NCI-H1436 treated with DMSO at 0.1 percent for 48 hours (cell line): ENCODE measurements at regions not wholly inside any gene's neighbourhood (a gene's known extent, or its start where the extent isn't known, plus 50 kb on each side); places are given as distances from the start of the nearest gene placed in this dataset.
"Not testable (repeated sequence)": the region's sequence is repeated elsewhere in the genome, so short reads cannot be mapped to it uniquely, and the experiment has no call there.

ENCODE experiments used
- DNase-seq: peaks from one replicate; lab custom pipeline; 2025; lab: John Stamatoyannopoulos, UW

DNA sequence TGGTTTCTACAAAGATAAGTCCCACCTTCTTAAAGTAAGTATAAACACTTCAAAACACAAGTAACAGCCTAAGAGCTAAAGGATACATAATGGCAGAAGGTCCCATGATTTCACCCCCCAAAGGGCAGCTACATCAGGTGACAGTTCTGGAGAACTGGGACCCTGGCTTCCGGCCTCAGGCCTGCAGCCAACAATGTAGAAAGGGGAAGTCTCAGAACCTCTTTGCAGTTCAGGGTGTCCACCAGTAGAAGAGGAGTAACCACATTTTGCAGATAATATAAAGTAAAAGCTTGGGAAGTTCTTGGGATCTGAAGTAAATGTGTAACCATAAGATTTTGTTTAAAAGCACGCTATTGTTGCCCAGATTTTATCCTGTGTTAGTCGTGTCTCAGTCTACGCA lies 267.4 kb upstream of the VLDLR start:
- no peak for DNase-seq

DNA sequence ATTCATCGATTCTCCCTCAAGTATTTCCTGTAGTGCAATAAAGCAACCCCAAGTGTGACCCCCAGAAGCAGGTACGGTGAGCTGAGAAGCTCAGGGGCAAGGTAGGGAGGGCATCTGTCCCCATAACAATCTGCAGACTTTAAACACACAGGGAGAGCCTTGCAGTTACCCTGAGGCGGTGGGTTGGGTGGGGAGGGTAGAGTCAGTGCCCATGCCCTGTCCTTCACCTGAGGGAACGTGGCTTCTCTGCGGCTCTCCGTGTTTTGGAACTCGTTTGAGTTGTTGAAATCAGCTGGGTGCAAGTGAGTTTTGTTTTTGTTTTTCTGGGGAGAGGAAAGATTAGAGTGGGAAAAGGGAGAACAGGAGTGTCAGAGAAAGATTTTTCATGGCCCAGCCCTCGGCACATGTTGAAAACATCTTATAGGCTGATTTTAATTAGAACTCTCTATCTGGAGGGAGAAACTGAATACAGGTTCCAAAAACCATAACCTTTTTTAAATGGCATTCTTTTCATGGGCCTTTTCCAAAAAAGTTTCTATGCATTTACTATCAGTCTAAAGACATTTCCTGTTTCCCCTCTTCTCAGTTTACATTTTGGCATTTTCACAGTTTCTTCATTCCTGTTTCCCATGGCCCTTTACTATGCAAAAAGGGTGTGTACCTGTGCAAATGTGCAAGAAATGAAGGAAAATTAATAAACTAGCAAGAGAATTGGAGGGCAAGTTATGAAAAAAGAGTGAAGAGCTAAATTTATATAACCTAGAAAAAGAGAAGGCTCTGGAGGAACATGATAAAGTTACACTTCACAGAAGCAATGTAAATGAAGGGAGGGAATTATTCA lies 266.5 kb upstream of the VLDLR start:
- no peak for DNase-seq

DNA sequence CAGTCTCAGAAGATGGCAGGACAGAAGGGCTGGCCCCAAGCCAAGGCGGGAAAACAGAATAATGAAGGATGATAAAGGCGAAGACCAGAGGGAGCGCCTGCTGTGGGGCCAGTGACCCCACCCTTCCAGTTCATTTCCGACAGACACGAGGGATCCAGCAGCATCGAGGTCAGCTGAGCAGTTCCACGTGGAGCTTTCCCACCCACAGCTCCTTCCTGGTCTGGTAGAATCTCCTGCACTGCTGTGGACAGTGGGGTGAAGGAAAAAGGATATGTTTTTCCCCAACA lies 265.9 kb upstream of the VLDLR start:
- DNase-seq, result no peak

DNA sequence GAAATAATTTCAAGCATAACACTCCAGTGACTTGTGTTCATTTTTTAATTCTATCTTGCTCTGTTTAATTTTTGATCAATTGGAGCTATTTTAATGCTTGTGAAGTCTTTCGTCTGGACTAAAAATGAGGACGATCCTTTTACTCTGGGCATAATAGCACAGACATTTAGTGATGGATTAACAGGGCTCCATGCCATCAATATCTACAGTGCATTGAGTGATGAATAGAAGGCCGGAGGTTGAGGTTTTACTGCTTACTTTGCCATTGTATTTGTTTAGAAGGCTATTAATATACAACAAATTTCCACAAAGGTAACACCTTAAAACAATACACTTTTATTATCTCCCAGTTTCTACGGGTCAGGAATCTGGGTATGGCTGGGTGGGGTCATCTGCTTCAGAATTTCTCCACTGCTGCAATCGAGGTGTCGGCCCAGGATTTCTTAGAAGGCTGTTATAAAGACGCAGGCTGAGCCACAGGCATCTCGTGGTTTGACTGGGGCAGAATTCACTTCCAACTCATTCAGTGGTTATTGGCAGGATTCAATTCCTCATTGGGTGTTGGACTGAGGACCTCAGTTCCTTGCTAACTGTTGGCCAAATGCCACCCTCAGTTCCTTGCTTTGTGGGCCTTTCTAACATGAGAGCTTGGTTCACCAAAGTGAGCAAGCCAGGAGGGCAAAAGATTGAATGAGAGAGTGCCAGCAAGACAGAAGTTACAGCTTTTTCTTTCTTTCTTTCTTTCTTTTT lies 265.4 kb upstream of the VLDLR start:
- DNase-seq, result no peak

DNA sequence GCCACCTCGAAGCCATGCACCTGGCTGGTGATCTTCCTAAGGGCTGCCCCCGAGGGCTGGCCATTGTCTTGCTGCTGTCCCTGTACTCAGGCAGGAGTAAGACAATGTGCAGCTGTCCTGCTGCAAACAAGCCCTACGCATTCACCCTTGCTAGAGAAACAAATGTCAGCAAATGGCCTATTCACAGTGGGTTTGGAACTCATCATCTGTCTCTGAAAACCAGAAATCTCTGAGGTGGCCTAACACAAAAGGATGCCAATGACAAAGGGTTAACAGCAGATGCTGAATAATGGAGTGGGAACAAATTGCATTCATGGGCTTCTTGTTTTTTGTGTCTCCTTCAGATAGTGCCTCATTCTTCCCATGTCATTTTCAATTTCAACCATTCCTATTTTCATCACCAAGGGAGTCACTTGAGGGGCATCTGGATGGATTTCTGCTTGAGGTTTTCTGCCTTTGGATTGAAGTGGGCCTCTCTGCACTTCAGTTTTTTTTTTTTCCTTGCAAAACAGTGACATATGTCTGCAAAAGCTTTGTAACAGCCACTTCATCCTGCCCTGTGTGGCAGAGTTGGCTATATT lies 261.6 kb upstream of the VLDLR start:
- no peak for DNase-seq

DNA sequence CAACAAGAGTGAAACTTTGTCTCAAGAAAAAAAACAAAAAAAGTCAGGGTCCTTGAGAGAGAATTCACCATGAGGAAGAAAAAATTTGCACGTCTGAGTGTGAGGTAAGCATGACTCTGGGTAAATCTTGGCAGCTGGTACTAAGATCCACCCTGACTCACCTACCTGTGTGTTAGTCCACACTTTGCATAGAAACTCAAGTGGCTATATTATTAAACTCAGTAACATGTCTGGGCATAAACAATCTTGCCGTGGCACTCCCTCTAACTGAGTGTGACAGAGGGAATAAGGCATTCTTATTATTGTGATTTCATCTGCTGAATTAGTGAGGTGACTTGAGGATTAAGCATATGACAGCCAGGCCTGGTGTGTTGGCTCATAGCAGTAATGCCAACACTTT lies 259.4 kb upstream of the VLDLR start:
- DNase-seq, result no peak

DNA sequence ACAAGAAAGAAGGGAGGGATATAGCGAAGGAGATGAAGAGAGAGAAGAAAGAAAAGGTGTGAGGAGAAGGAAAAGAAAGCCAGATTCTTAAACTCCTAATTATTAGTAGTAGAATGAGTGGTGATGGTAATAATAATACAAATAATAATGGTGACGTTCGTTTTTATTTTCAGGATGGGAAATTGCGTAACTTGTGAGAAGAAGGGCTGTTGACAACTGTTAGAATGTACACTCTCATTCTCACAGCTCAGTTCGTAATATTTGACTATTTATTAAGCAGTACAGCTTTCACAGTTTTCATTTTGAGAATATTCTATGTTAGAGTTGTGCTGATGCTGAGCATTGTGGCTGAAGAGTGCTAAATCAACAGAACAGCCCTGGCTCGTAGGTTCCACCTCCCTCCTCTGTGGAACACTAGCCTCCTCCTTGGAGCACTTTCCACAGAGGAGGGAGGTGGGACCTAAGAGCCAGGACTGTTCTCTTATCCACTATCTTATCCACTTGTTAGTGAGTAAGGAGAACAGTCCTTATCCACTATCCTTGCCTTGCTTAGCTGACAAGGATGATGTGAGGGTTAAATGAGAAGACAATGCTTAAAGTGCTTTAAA lies 258.3 kb upstream of the VLDLR start:
- DNase-seq, result no peak

DNA sequence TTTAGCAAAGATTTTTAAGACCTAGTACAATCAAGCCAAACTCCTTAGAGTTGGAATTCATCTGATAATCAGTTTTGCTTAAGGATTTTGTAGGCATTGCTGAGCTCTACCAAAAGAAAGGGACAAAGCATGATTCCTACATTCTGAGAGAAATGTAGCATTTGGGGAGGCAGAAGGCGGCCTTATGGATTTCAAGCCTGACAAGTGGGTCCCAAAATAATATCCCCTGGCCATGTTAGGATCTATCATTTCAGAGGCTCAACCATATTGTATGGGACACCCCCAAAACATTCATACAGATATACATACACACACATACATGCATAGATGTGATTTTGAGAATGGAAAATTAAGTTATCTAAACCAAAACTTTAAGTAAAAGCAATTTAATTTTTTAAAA lies 257.8 kb upstream of the VLDLR start:
- DNase-seq, result no peak

DNA sequence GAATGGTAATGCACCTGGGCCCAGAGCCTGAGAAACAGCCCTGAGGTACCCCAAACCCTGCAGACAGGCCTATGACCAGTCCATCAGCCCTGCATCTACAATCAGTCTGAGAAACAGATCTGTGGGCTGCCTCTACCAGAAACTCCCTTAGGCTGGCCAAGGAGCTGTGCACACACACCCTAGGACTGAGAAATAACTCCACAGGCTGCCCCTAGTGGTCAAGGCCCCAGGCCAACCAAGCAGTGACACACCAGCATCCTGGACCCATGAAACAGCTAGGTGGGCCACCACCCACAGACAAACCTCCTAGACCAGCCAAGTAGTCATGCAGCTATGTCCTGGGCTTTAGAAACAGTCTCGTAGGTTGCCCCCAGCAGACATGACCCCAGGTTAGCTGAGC lies 253.6 kb upstream of the VLDLR start:
- DNase-seq, result no peak

DNA sequence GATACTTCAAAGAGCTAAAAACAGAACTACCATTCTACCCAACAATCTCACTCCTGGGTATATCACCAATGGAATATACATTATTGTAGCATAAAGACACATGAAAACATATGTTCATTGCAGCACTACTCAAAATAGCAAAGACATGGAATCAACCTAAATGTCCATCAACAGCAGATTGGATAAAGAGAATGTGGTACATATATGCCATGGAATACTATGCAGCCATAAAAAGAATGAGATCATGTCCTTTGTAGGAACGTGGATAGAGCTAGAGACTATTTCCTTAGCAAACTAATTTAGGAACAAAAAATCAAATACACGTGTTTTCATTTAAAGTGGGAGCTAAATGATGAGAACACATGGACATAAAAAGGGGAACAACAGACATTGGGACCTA lies 247.9 kb upstream of the VLDLR start:
- no peak for DNase-seq

DNA sequence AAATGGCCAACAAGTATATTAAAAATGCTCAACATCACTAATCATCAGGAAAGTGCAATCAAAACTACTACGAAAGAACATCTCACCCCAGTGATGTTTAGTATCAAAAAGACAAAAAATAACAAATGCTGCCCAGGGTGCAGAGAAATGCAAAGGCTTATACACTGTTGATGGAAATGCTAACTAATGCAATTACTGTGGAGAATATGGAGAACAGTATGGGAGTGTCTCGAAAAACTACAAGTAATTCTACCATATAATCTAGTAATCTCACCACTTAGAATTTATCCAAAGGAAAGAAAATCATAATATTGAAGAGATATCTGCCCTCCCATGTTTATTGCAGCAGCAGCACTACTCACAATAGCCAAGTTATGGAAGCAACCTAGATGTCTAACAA lies 246.5 kb upstream of the VLDLR start:
- no peak for DNase-seq

DNA sequence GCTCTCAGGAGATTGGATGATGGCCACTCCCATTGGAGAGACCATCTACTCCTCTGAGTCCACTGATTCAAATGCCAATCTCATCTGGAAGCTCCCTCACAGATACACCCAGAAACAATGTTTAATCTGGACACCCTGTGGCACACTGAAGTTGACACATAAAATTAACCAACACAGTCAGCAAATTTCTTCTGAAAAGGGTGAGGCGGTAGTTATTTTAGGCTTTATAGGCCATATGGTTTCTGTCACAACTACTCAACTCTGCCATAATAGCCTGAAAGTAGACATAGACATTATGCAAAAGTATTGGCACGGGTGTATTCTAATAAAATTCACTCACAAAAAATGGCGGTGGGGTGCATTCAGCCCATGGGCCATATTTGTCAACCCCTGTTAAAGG lies 244.5 kb upstream of the VLDLR start:
- DNase-seq, result no peak

DNA sequence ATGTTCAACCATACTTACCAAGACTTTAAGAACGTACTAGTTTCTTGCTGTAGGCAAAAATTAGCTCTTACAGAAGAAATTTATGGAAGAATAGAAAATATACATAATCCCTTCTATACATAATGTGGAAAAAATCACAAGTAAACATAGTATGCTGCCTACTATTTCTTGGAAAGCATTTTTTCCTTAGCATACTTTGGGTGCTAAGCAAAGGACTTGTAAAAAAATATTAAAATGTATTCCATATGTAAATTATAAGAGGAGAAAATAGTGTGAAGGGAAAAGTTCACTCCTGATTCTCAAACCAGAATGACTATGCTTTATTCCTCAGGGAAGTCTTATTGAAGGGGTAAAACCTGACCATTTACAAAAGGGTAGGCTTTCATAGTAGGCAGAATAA lies 243.8 kb upstream of the VLDLR start:
- no peak for DNase-seq

DNA sequence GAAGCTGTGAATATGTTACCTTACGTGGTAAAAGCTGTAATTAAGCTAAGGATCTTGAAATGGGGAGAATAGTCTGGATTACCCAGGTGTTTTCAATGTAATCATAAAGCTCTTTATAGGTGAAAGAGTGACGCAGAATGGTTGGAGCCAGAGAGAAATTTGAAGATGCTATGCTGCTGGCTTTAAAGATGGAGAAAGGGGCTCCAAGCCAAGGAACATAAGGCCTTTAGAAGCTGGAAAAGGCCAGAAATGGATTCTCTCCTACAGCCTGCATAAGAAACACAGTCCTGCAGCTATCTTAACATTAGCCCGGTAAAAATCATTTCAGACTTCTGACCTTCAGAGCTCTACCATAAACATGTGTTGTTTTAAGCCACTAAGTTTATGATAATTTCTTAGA lies 243.3 kb upstream of the VLDLR start:
- DNase-seq, result peak; percentile 63

DNA sequence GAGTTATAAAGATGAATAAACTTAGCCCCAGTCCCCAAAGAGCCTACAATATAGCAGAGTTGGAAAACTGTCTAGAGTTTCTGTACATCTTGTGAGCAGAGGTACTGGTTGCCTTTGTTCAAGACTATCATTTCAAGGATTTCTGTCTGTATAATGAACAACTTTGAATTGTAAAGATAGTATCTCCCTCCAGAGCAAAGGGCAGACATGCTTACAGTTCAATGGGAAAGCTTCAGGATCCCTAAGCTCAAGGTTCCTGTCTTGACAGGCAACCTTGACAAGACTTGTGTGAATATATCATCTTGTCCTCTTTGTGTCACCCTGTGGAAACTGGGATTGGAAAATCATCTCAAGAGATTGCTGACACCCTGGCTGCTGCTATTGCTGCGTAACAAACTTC lies 242.8 kb upstream of the VLDLR start:
- DNase-seq, result no peak

DNA sequence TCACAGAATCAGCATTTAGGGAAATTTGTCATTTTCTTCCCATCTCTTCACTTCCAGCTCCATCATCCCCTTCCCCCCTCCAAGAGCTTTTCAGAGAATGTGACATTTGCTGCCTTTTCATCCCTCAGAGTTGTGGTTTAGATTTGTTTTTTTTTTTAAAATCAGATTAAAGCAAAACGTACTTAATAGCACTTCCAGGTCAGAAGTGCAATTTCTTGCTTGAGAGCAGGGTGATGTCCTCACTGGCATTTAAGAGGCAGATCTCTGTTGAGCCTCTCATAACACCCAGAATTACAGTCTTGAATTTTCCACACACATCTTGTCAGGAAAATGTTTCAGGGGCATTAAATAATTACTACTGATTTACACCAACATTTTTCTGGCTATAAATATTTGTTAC lies 236.8 kb upstream of the VLDLR start:
- no peak for DNase-seq

DNA sequence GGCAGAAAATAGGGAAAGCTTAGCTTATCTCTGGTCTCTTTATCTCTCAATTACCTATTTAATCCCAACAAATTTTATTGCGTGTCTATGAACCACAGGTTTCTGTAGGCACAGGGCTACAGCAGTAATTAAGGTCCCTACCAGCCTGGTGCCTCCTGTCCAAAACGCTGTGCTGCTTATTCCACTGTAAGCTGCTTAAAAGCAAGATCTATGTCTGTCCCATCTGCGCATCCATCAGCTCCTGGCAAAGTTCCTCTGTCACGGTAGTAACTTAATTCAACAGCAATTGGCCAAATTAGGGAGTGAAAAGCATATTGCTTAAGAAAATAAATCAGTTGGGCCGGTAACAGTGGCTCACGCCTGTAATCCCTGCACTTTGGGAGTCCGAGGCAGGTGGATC lies 235.8 kb upstream of the VLDLR start:
- no peak for DNase-seq

DNA sequence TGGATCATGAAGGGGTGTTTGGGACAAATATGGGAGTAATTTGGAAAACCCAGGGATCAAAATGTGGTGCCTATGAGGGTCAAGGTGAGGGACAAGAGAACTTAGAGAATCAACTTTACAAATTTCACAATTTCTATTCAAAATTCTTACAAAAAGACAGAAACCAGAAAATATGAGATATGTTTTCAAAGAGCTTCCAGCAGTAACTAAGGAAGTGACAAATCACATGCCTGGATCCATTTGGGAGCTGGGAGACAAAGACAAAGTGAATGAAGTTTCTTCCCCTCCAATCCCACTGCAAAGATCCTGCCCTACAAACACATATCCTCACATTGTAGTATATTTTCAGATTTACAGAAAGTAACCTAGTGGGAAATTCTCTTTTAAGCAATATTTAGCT lies 235.0 kb upstream of the VLDLR start:
- DNase-seq, result no peak

DNA sequence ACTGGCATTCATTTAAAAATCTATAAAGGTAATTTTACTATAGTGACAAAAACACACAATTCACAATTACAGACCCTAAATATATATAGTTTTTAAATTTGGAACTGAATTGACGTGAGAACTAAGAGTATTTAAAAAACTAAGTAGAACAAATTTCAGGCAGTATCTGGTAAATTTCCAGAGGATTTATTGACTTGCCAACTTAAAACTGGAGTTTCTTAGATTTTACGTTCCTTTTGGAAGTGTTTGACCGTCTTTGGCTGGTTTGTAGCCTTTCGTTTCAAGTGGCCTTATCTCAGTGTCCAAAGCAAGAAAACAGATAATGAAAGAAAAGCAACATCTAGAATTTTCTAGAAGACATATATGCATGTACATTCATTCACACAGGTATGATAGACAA lies 234.4 kb upstream of the VLDLR start:
- DNase-seq, result no peak

DNA sequence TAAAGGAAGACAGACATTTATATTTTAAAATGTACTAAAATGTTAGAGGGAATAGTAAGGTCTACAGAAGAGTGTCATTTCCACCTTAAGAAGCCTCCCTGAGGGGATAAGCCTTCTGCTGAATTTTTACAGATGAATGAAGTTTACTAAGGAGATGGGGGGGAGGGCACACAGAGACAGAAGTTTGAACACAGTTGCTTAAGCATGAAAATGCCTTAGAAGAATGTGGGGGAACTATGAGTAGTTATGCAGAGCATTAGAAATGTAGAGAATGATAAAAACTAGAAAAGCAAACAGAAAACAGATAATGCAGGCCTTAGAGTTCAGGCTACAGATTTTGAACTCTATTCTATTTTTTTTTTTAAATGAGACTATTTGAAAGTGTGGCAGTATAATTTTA lies 232.2 kb upstream of the VLDLR start:
- DNase-seq, result no peak

DNA sequence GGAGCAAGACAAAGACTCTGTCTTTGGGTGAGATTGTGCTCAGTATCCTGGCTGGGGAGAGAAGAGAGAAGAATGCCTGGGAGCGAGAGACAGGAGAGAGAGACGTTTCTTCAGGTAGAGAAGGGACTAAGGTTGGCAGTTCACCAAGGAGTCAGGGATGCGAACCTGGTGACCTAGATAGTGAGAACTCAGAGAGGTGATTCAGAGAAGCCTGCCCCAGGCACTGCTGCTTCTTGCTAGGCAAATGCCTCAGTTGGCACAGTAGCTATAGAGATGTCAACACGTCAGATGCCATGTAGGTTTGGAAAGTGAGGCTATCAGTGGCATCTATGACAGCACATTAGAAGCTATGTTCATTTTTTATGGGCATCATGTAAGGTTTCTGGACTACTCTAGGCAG lies 231.6 kb upstream of the VLDLR start:
- no peak for DNase-seq

DNA sequence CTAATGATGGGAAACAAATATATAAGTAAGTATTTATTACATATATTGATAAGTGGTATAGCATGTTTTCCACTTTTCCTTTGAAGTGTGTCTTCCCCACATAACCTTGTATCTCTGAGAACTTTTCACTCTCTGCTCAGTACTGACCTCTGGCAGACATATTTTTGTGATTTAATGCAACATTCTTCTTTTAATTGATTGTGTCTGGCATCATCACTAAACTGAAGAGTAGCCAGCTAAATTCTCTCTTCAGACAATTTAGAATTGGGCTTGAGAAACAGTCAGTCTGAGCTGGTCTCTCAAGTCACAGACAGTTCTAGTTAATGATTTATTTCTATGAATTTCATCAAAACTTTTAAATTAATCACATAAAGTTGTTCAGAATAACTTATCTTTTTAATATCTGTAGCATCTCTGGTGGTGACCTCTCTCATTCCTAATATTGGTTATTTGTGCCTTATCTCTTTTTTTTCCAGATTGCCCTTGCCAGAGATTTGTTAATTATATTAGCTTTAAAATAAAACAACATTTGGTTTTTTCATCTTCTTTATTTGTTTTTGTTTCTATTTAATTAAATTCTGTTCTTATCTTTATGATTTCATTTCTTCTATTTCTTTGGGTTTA lies 230.0 kb upstream of the VLDLR start:
- DNase-seq, result not testable (repeated sequence)
